NCI-H1105 (cell line): ENCODE measurements at regions not wholly inside any gene's neighbourhood (a gene's known extent, or its start where the extent isn't known, plus 50 kb on each side); places are given as distances from the start of the nearest gene placed in this dataset.

Experiments
- DNase-seq: peaks from one replicate; lab custom pipeline; 2025; lab: John Stamatoyannopoulos, UW

DNA sequence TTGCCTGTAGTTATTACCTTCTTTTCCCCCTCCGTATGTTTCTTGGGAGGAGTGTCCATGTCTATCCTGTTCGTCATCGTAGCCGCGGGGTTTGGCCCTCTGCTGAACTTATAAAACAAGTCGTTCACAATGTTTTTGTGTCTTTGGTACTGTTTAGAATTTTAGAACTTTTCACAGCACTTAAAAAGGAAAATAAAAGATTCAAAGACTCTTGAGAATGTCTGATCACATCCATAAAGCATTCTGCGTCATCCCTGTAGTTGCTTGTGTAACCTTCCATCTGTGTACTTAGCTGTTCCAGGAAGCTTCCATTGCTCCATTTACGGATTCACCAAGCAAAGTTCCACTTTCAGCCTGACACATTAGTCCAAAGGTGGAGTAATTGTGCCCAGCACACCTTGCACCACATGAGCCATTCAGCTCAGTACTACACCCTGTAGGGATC is 677.1 kb upstream of the NR2F2 start:
- DNase-seq: no peak

DNA sequence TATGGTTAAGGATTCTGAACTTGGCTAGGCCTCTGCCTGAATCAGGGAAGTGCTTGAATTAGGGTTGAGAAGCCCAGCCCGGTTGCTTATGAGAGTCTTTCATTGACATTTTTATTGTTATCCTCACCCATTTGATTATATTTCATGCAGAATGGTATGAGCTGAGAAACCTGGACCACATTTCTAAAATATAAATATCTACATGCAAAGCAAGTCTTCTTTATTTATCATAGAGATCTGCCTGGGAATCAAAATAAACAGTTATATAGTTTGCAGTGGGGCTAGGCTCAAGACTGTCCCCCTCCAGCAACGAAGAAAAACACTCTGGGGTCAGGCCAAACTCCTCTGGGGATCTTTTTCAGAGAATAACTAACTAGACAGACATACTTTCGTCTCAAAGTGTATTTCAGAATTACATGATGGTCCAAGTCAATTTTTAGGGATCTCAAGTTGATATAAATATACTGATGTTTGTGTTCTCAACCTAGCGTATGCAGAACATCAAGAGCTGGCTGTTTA is 675.4 kb upstream of the NR2F2 start:
- no peak for DNase-seq

DNA sequence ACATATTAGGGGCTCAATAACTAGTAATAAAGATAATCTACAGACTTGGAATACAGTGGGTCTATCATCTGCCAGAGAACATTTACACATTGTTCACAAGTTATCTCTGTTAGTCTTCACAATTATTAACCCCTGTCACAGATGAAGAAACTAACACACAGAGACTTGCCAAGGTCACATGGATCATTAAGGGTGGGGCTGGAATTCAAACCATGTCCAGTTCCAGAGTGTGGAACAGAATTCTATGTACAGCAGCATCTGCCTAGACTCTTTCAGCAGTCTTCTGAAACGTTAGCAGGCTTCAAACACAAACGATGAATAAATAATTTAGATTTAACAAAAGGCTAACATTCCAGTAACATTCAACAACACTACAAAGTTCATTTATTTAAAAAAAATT is 673.9 kb upstream of the NR2F2 start:
- DNase-seq: no peak

DNA sequence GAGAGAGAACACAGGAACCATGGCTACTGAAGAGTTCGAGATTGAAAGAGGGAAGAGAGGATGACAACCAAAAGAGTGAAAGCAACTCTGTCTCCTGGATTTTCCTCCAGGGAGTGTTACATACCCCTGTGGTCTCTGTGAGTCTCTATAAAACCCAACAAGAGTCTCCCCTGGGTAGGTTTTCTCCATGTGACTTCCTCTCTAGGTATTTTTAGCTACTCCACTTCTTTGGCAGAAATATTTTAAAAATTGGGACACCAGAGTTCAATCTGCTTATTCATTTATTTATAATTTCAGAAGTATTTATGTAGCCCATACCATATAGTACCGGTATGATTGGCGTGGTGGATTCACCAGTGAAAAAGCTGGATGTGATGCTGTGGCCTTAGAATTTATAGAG is 671.7 kb upstream of the NR2F2 start:
- DNase-seq: no peak

DNA sequence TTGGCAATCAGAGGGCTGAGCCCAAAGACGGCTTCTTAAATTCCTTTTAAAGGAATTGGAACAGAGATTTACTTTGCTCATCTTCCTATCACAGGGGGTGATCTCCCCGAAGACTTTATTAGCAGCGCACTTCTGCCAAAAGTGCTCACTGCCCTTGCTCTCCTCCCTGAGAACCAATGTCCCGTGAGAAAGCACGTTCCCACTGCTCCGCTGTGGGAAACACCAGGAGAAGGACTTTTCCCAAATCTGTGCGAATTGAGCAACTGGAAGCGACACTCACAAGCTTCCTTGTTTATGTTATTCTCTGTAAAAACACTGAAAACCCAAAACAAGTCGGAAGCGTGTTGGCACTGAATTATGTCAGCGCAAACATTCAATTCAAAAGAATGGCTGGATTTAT is 670.8 kb upstream of the NR2F2 start:
- DNase-seq: no peak

DNA sequence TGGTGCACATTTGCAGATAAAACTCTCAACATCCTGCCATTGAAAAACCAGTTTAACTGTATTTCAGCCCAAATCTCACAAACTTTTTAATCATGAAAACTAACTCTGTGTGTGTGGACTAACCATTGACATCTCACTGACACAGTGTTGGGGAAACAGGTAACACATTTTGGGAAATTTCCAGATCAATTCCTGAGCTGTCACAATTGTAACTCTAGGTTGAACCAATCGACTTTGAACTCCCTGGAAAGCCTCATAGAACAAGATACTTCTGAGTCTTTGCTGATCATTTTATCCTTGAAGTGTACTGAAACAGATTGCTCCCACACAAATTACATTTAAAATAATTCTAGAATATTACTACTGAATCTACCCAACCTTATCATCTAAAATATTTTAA is 667.9 kb upstream of the NR2F2 start:
- no peak for DNase-seq

DNA sequence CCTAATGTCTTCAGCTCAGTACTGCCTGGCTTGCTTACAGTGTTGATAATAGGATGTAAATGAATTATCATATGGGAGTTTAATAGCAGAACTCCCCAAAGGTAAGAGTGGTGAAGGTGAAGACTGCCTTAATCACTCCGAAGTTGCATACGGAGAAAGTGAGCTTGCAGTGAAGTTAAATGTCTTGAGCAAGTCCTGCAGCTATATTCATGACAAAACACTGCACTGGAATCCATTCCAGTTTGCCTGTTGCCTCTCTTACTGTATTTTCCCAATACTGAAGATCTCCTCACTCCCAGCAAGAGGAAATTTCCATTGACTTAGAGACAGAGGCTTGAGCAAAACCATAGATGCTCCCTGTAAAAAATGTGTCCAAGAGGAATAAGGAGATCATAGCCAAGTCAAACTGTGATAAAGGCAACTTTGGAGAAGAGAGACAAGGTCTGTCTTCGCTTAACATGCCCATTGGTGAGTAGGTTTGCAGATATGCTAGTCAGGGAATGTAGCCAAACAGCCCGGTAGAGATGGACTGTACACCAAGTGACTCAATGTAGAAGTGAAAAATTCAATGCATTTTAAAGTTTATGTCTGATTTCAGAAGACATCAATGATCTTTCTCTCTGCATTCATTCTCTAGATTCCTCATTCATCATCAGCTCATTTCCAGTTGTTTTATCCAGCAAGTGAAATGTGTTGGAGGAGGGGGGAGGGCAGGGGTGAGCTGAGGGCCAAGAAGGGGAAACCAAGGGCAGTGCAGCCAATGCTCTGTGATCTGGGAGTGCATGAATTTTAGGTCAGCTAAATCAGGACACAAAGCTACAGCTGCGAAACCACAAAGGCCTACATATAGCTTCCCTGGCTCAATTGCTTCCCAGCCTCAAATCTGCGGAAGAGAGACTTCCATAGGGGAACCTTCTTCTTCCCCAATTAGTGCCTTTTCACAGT is 667.1 kb upstream of the NR2F2 start:
- no peak for DNase-seq

DNA sequence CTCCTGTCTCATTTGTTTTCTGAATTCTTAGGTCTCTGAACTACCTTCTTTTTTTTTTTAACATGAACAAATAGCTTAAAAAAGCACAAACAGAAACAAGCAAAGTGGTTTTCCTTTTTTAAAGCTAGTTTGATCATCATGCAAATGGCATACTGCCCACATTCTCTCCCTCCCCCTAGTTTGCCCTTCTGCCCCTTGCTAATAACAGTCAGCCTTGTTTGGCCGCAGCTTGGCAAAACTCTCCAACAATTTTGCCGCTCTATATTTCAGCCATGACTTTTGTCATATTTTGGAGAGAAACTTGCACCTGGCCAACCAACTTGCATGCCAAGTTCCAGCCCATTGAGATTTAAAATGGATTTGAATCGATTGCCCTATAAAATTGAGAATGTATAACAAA is 666.0 kb upstream of the NR2F2 start:
- no peak for DNase-seq

DNA sequence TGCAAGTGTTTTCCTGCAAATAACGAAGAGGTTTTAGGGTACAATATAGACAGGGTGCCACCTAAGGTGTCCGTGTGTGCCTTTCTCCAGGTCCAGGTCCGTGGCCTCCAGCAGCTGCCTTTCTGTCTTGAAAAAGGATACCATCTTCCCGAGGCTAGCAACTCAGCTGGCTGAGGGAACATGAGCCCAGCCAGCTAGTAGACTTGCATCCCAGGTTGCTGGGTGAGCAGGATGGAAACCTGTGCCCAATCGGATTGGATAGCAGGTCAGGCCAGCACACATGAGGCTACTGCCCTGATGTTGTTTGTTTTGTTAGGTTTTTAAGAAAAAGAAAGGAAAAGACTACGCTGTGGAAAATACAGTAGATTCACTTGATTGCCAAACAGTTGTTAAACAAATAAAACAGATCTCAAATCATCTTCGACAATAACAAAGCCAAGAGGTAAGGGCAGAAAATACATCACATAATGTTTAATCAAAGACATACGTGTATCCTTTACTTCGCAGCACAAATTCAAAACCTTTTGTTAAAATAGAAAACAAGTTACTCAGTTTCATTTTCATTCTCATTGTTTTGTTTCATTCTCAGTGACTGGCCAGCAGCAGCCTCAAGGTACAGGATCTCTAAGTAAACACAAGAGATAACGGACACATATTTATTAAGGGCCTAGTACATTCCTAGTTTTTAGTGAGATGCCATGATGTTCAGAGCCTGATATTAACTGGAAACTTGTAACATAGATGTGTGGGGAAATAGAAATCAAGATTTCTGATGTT is 661.2 kb upstream of the NR2F2 start:
- DNase-seq: no peak

DNA sequence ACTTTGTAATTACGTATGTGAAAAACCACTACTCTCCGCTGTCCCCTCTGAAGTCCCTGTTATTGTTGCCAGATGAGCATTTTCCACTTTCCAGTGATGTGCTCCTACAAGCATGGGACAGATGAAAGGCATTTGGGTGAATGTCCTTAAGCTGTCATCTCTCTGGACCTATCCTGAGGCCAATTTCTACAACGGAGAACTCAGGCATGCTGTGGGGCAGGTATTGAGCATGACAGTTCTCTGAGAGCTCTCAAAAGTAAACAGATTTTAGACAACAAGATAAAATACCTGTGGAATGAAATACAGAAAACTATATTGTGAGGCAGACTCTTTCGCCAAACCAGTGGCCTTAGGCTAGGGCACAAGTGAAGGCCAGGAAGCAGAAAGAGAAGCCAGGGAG is 656.5 kb upstream of the NR2F2 start:
- DNase-seq: no peak

DNA sequence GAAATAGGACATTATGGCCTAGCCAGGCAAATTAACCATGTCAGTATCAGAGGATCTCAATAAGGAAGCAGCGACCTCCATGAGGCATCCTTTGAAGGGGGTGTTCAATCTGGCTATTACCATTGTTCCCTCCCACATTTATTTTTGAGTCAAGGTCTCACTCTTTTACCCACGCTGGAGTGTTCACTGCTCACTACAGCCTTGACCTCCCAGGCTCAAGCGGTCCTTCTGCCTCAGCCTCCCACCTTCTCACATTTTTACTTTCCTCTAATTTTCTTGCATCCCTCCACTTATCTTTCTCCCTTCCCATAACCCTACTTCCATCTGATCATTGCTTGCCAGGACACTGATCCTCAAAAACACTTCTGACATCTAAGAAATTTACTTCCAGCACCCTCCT is 654.0 kb upstream of the NR2F2 start:
- no peak for DNase-seq

DNA sequence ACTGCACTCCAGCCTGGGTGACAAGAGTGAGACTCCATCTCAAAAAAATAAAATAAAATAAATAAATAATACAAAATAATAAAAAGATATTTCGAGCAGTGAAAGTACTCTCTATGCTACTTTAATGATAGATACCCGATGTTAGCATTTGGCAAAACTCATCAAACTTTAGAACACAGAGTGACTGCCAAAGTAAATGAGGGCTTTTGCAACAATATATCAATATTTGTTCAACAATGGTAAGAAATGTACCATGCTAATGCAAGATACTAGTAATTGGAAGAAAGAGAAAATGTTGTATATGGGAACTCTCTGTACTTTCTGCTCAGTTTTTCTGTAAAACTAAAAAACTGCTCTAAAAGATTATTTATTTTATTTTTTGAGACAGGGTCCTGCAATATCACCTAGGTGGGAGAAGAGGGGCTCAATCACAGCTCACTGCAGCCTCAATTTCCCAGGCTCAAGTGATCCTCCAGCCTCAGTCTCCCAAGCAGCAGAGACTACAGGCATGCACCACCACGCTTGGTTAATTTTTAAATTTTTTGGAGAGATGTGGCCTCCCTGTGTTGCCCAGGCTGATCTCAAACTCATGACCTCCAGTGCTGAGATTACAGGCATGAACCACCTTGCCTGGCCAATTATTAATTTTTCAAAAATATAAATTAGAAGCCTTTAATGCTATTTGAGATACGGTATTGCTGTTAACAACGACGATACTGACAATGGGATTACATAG is 650.5 kb upstream of the NR2F2 start:
- DNase-seq: no peak

DNA sequence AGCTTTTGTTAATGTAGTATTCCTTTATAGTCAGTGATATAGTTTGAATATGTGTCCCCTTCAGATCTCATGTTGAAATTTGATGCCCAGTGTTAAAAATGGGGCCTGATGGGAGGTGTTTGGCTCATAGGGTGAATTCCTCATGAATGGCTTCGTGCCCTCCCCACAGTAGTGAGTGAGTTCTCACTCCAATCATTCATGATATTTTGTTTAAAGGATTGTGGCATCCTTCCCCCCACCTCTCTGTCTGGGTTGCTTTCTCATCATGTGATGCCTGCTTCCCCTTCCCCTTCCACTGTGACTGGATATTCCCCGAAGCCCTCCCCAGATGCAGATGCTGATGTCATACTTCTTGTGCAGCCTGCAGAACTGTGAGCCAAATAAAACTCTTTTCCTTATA is 649.8 kb upstream of the NR2F2 start:
- DNase-seq: no peak

DNA sequence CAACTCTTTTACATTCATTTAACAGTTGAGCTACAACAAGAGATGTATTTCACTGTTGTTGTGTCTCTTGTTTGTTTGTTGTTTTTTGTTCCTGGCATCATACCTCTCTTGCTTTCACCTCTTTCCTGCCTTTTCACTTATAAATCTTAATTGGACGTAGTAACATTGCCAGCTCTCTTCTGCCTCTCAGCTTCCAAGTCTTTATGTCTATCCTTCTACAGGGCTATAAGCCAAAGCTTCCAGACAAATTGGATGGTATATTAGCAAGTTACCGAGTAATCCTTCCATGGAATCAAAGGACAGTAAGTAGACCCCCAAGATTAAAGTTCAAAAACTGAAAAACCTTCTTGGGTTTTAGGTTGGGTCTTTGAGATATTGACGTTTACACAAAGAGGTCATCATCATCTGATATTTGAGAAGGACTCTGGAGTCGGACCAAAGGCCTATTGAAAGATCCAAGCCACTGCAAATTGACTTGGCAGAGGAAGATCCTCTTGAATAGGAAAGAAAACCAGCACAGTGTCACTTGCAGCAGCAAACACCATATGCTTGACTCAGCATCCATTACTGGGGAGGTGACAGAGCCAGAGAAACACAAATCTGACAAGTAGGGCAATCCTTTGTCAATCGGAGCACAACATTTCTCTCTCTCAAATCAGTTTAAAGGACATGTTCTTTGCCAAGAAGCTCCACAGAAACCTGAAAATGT is 648.5 kb upstream of the NR2F2 start:
- DNase-seq: no peak

DNA sequence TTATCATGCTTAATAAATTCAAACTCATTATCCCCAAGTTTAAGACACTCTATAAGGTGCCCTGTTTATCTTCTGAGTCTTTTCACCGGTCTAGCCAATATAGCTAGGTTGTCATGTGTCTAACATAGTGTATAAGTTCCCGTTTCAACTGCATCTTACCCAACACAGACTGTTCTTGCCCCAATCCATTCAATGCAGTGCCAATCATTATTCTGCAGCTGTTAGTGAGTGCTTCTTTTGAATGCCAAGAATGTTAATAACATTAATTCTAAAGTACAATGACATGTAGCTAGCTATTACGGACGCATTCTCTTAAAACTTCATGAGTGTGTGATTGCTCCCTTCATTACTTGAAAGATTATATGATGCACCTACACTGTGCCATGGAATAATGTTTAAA is 646.4 kb upstream of the NR2F2 start:
- no peak for DNase-seq

DNA sequence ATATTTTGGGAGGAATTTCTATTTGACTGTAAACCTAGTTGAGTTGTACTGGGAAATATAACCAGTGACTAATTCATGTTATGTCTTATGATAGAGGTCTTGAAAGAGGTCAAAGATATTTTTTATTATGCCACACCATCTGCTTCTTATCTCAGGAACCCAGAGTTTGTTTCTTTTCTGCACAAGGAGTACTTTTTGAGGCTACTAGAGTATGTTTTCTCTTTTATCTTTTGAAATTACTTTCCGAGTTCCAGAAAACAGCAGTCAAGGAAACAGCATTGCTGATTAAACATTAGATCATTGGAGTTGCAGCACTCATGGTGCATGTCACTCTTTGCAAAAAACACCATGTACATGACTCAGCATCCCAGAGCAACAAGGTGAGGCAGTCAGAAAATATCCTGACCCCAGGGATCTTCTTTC is 645.8 kb upstream of the NR2F2 start:
- no peak for DNase-seq

DNA sequence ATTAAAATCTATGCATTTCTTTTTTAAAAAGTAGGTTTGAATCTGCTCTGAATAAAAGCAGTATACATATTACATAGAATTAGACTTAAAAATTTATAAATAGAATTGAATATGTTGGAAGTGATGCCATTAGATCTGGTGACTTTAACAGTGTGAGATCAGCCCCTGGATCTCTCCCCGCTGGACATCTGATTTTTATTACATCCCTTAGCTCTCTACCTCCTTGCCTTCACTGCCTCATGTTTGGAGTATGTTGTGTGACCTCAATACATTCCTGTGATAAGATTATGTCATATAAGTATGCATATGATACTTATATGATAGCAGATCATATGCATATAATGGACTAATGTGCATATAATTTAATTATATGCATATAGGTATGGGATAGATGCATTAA is 643.4 kb upstream of the NR2F2 start:
- no peak for DNase-seq

DNA sequence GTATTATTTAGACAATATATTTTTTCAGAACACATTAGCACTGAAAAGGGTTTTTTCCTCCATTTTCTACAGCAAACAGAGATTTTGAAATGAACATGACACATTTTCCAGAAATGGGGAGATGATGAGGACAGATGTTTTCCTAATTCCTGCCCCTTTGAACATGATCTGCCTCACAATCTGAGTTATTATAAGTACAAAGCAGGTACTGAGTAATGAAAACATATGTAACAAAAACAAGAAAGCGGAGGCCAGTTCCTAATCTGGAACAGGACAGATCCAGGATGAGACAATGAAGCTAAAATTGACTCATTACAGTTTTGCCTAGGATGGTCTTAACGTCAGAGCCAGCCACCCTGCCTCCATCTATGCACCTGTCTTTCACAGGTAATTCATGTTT is 642.8 kb upstream of the NR2F2 start:
- DNase-seq: no peak

DNA sequence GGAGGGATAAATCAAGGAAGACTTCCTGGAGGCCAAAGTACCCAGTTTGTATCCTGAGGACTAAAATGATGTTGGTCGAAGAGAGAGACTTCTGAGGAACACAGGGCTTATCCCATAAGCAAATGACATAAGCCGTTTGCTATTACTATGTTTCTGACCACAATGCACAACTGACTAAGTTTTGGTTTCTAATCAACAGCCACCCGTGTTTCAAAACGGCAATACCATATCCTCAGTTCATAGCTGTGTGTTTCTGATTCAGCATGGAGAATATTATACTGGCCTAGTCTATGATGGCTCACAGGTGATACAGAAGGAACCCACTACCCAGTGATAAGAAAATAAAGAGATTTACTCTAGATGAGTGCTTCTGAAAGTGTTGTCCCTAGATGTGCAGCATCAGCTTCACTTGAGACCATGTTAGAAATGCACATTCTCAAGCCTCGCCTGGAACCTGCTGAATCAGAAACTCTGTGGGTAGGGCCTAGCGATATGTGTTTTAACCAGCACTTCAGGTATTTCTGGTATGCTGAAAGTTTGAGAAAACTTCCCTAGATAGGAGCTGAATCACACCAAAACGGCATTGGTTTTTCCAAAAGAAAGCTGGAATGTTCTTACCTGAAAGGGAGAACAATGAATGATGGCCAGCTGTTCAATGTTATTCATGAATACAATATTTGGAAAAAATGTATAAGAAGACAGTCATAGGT is 639.7 kb upstream of the NR2F2 start:
- no peak for DNase-seq

DNA sequence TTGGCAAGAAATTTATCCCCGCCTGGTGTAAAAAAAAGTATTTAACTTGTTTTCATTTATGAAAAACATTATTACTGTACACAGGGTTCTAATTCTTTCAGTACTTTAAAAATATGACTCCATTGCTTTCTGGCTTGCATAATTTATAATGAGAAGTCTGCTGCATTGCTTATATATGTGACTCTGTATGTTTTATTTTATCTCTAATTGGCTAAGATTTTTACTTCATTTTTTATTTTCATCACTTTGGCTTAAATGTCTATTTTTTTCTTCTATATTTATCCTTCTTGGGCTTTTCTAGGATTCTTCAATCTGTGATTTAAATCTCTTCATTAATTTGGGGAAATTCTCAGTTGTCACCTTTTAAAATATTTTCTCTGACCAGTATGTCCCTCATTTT is 636.6 kb upstream of the NR2F2 start:
- no peak for DNase-seq

DNA sequence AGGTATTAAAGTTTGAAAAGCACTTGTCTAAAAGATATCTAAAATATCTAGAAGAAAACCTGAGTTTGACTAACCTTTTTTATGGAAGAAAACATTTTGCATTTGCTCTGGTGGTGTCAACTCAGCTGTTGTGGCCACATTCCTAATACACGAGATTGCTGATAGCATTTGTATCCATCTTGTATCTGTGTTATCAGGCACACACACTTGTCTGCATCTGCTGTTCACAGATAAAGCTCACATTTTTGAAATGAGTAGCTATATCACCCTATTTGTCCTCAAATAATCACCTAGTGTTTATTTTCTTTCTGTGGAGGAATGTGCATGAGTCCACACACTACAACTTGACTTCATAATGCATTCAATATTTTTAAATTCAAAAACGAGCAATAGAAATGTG is 632.3 kb upstream of the NR2F2 start:
- DNase-seq: no peak
